Fibroblast of the aortic adventitia (primary cell): ENCODE measurements at regions not wholly inside any gene's neighbourhood (a gene's known extent, or its start where the extent isn't known, plus 50 kb on each side); places are given as distances from the start of the nearest gene placed in this dataset. TPM values are rescaled to one million over a fixed set of nuclear protein-coding genes. Genes with fewer than 3 reads are reported as not detected.

ENCODE experiments used
- DNase-seq: peaks from one replicate; pipeline ENCODE4 v3.0.0-alpha.2; 2010; ENCODE audit warnings: low read depth
- H3K4me3 ChIP-seq: 2 replicates; pipeline ENCODE4 v1.5.1; 2011; ENCODE audit warnings: low read depth, mild to moderate bottlenecking, control low read depth, low read length, moderate library complexity
- small RNA-seq: library from RNA; depleted of rRNA; stranded (forward); fragments of <200 nt; gene quantifications from one replicate; pipeline ENCODE3, GENCODE V24; 2012
- TF ChIP-seq, protein P1 (sequence below): IDR thresholded peaks from 2 replicates; pipeline ENCODE4 v1.5.1; 2011; ENCODE audit warnings: mild to moderate bottlenecking, low read length, control low read depth, inconsistent platforms; ENCODE audit not compliant: insufficient read depth

DNA sequence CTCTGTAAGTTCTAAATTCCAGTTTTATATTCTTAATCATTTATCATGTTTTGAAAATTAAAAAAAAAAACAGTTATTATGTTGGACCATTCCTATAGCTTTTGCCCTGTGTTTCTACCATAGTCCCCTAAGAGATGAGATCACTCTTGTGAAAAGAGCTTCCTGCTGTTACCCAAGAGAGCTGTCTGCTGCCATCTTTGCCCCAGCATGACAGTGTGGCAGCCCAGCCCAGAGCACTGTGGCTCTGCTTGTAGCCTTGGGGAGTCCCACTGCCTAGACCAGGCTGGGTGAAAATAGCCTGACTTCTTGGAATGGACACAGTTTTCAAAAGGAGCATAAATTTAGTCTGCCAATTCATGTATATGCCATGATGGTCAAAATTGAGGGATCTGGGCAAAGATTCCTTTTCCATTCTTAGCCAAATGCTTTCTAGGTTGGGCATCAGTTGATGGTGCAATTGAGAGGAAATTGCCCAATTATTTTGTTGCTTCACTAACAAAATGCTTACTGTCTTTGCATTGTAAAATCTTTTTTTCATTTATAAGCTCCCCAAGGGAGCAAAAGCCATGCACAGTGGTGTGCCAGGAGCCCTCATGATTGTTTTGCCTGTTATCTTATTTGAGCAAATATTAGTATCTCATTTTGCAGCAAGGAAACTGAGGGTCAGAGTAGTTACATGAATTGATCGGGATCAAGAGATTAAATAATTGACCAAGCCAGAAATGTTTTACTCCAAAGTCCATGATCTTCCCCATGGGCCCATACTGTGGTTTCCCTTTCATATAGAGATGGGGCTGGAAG lies 72.8 kb downstream of the ETS2 start:
- H3K4me3 ChIP-seq: no peak overlapping the region
- TF ChIP-seq, protein P1, sequence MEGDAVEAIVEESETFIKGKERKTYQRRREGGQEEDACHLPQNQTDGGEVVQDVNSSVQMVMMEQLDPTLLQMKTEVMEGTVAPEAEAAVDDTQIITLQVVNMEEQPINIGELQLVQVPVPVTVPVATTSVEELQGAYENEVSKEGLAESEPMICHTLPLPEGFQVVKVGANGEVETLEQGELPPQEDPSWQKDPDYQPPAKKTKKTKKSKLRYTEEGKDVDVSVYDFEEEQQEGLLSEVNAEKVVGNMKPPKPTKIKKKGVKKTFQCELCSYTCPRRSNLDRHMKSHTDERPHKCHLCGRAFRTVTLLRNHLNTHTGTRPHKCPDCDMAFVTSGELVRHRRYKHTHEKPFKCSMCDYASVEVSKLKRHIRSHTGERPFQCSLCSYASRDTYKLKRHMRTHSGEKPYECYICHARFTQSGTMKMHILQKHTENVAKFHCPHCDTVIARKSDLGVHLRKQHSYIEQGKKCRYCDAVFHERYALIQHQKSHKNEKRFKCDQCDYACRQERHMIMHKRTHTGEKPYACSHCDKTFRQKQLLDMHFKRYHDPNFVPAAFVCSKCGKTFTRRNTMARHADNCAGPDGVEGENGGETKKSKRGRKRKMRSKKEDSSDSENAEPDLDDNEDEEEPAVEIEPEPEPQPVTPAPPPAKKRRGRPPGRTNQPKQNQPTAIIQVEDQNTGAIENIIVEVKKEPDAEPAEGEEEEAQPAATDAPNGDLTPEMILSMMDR: no peak
- peak; percentile 38 for DNase-seq

DNA sequence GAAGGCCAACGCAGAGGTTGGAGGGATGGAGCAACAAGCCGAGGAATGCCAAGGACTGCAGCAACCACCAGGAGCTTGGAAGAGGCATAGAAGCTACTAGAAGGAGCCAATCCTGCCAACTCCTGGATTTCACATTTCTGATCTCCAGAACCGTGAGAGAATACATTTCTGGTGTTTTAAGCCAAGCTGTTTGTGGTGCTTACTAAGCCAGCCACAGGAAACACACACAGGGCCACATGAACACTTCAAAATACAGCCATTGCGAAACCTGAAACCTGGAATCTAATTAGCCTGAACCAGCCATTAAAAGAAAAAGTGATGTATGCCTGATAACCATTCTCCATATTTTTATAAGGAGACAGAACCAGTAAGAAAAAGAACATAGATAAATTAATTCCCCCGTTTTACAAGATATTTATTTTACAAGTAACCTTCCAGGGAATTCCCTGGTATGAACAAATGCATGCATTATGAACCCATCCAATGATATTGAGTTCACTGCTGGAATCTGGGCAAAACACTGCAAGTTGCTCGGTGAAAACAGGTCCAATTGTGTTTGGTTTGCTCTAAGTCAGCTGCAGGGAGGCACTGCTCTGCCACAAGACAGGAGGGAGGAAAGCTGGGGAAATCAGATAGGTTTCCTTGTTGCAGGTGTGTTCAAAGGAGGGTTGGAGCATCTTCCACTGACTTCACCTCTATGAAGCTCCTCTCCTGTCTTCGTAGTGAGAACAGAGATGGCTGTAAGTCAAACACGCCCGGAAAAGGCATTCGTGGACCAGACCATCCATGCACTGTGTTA lies 70.2 kb downstream of the ETS2 start:
- H3K4me3 ChIP-seq: no peak overlapping the region
- TF ChIP-seq, protein P1: no peak
- peak; percentile 64 for DNase-seq

Small RNAs in the stretch of these regions (small RNA-seq; reads per million reads assigned to genes)
- gene RF00091: not detected
